Kidney (tissue), 13 donors: ENCODE measurements at regions not wholly inside any gene's neighbourhood (a gene's known extent, or its start where the extent isn't known, plus 50 kb on each side); places are given as distances from the start of the nearest gene placed in this dataset.

ENCODE experiments used
- DNase-seq, 5 donors: peaks; one replicate each; pipeline ENCODE4 v3.0.0-alpha.2; 2013 to 2020
- FAIRE-seq: peaks from 2 replicates; lab custom pipeline; 2012; peaks lifted over from hg19 to GRCh38; lab: Jason Lieb, UNC
- H3K27ac ChIP-seq, 2 donors: one replicate each; pipeline ENCODE4 v1.7.0; 2013; ENCODE audit warnings: low read depth in 2 of 2, low read length in 2 of 2, inconsistent platforms in 1 of 2
- H3K27me3 ChIP-seq: one replicate; pipeline ENCODE4 v1.7.1; 2013; ENCODE audit warnings: low read length, inconsistent platforms; ENCODE audit not compliant: control insufficient read depth, insufficient read depth
- H3K36me3 ChIP-seq, 3 donors: one replicate each; pipeline versions ENCODE4 v1.7.0 to v1.7.1; 2013; ENCODE audit warnings: low read length in 3 of 3, control low read depth in 1 of 3, inconsistent platforms in 1 of 3; ENCODE audit not compliant: insufficient read depth in 3 of 3, control insufficient read depth in 2 of 3
- H3K4me1 ChIP-seq, 3 donors: one replicate each; pipeline versions ENCODE4 v1.7.0 to v1.7.1; 2013; ENCODE audit warnings: low read length in 3 of 3, inconsistent platforms in 1 of 3, low read depth in 1 of 3; ENCODE audit not compliant: control insufficient read depth in 2 of 3, insufficient read depth in 2 of 3
- H3K4me3 ChIP-seq, 3 donors: one replicate each; pipeline versions ENCODE4 v1.7.0 to v1.8.1; 2013; ENCODE audit warnings: low read length in 3 of 3, control low read depth in 1 of 3, inconsistent platforms in 1 of 3
- H3K9ac ChIP-seq, 3 donors: one replicate each; pipeline versions ENCODE4 v1.7.0 to v1.7.1; 2013; ENCODE audit warnings: low read length in 3 of 3, control low read depth in 1 of 3, inconsistent platforms in 1 of 3
- H3K9me3 ChIP-seq, 3 donors: one replicate each; pipeline versions ENCODE4 v1.7.0 to v1.7.1; 2013; ENCODE audit warnings: low read length in 3 of 3, control low read depth in 1 of 3, inconsistent platforms in 1 of 3; ENCODE audit not compliant: control insufficient read depth in 2 of 3, insufficient read depth in 1 of 3
- intact Hi-C: fragments of 100-400 bp; cut with DNase I; formaldehyde crosslinking; loops from one replicate; pipeline ENCODE4 v1.11.1; 2022
- TF ChIP-seq, protein P1 (sequence below): IDR thresholded peaks from 3 replicates; pipeline ENCODE4 v1.5.1; 2012; ENCODE audit warnings: mild to moderate bottlenecking, moderate library complexity, borderline replicate concordance; ENCODE audit not compliant: insufficient read depth; ENCODE audit errors: extremely low read depth
- donor health status: control.
- donor health status: control.
- donor health status: control.
- donor health status: control.
- donor health status: control.
- donor health status: DM: yes; HTN: yes; CAD: no.
- donor health status: Normal renal cell carcinoma (clear cell type).

DNA sequence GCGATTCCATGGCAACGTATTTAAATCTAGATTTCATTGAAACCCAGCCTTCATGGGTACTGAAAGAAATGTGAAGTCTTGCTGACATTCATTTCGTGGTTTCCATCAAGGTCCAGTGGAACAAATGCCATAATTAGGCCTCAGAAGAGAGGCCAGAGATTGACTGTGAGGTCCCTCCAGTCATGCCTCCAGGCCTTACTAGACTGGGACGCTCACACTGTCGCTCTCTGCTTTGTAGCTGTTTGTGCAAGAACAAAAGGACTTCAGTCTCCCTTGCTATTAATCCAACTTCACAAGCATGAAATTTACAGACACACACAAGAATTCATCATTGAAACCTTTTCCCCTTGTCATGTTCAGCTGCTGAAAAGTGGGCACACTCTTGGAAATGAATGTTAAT lies 180.4 kb upstream of the FOXD3 start:
- H3K4me1 ChIP-seq: no peaks in the 10 kb centered on the region
- H3K36me3 ChIP-seq: no peaks in the 10 kb centered on the region
- no peak for DNase-seq
- H3K9me3 ChIP-seq: no peaks in the 10 kb centered on the region
- intact Hi-C loops: no loop called here
- H3K27me3 ChIP-seq: no peaks in the 10 kb centered on the region
- no peak overlapping the region for H3K27ac ChIP-seq
- no peak overlapping the region for H3K9ac ChIP-seq
- FAIRE-seq: no peak
- no peak overlapping the region for H3K4me3 ChIP-seq
- TF ChIP-seq, protein P1, sequence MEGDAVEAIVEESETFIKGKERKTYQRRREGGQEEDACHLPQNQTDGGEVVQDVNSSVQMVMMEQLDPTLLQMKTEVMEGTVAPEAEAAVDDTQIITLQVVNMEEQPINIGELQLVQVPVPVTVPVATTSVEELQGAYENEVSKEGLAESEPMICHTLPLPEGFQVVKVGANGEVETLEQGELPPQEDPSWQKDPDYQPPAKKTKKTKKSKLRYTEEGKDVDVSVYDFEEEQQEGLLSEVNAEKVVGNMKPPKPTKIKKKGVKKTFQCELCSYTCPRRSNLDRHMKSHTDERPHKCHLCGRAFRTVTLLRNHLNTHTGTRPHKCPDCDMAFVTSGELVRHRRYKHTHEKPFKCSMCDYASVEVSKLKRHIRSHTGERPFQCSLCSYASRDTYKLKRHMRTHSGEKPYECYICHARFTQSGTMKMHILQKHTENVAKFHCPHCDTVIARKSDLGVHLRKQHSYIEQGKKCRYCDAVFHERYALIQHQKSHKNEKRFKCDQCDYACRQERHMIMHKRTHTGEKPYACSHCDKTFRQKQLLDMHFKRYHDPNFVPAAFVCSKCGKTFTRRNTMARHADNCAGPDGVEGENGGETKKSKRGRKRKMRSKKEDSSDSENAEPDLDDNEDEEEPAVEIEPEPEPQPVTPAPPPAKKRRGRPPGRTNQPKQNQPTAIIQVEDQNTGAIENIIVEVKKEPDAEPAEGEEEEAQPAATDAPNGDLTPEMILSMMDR: no peak

DNA sequence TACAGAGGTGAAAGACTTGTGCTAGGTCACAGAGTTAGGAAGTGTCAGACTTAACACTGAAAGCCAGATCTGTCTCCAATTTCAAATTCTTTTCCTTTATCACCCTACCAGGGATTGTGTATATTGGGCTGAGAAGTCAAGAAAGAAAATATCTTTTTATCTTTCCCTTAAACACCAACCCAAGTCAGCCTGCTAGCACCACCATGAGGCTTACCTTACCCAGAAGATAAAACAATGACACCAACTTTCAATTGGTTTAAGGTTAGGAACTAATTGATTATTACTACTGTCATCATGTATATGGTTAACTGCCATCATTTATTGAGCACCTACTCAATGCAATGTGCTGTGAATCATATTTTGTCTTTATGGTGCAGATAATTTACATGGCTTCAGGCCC lies 178.9 kb upstream of the FOXD3 start:
- intact Hi-C loops: no loop called here
- TF ChIP-seq, protein P1: no peak
- FAIRE-seq (no peak), DNase-seq (no peak)
- Histone ChIP-seq H3K4me3 (no peak overlapping the region), H3K27me3 (no peaks in the 10 kb centered on the region), H3K27ac (no peak overlapping the region), H3K9ac (no peak overlapping the region), H3K36me3 (no peaks in the 10 kb centered on the region), H3K9me3 (no peaks in the 10 kb centered on the region), H3K4me1 (no peaks in the 10 kb centered on the region)

DNA sequence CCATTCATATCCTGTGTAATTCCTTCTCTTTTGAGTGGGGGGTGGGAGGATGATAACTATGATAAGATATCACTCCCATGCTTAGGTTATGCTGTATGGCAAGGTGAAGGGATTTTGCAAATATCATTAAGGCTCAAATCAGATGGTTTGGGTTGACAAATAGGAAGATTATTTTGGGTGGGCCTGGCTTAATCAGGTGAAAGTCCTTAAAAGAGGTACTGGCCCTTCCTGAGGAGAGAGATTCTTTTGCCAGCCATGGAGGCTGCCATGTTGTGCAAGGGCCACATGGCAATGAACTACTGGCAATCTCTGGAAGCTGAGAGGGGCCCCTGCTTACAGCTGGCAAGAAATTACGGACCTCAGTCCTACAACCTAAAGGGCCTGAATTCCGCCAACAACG lies 174.6 kb upstream of the FOXD3 start:
- no peaks in the 10 kb centered on the region for H3K36me3 ChIP-seq
- no peak overlapping the region for H3K4me3 ChIP-seq
- DNase-seq (no peak), FAIRE-seq (no peak)
- intact Hi-C loops: no loop called here
- TF ChIP-seq, protein P1: no peak
- H3K4me1 ChIP-seq: no peaks in the 10 kb centered on the region
- no peak overlapping the region for H3K9ac ChIP-seq
- H3K9me3 ChIP-seq: no peaks in the 10 kb centered on the region
- H3K27me3 ChIP-seq: no peaks in the 10 kb centered on the region
- H3K27ac ChIP-seq: no peak overlapping the region
